GM13977 (cell line): ENCODE measurements at regions not wholly inside any gene's neighbourhood (a gene's known extent, or its start where the extent isn't known, plus 50 kb on each side); places are given as distances from the start of the nearest gene placed in this dataset.
"Not testable (repeated sequence)": the region's sequence is repeated elsewhere in the genome, so short reads cannot be mapped to it uniquely, and the experiment has no call there.

Source experiments
- DNase-seq: peaks from one replicate; pipeline ENCODE4 v3.0.0; 2012; ENCODE audit warnings: low spot score
- in situ Hi-C: fragments of 300-500 bp; cut with MboI; formaldehyde crosslinking; loops from one replicate; pipeline ENCODE4 v1.12.0; 2022; ENCODE audit warnings: low sequenced_read_pairs, low pct_unique_long_range_greater_than_20kb, mixed read lengths, inconsistent platforms; ENCODE audit not compliant: unreplicated experiment

- in situ Hi-C loops, DNase-seq: not testable (repeated sequence)
Measured at GRCh38 chr2:111271647-111272304, 151.1 kb downstream of the BCL2L11 start.

- DNase-seq, in situ Hi-C loops: not testable (repeated sequence)
Measured at GRCh38 chr2:111273007-111273406, 152.3 kb downstream of the BCL2L11 start.

GRCh38 chr2:111275047-111275853 lies 154.5 kb downstream of the BCL2L11 start:
- DNase-seq, in situ Hi-C loops: not testable (repeated sequence)

GRCh38 chr2:111275854-111276171 lies 155.1 kb downstream of the BCL2L11 start:
- DNase-seq, in situ Hi-C loops: not testable (repeated sequence)

- DNase-seq, in situ Hi-C loops: not testable (repeated sequence)
Measured at GRCh38 chr2:111278133-111278532, 157.4 kb downstream of the BCL2L11 start.

GRCh38 chr2:111280709-111281286 lies 160.1 kb downstream of the BCL2L11 start:
- DNase-seq, in situ Hi-C loops: not testable (repeated sequence)

GRCh38 chr2:111282162-111282561 lies 161.4 kb downstream of the BCL2L11 start:
- in situ Hi-C loops, DNase-seq: not testable (repeated sequence)

- DNase-seq, in situ Hi-C loops: not testable (repeated sequence)
Measured at GRCh38 chr2:111287646-111288568, 167.2 kb downstream of the BCL2L11 start.

- in situ Hi-C loops, DNase-seq: not testable (repeated sequence)
Measured at GRCh38 chr2:111290370-111290769, 169.7 kb downstream of the BCL2L11 start.

GRCh38 chr2:111291566-111291965 lies 170.9 kb downstream of the BCL2L11 start:
- in situ Hi-C loops, DNase-seq: not testable (repeated sequence)

GRCh38 chr2:111292232-111292968 lies 171.7 kb downstream of the BCL2L11 start:
- in situ Hi-C loops, DNase-seq: not testable (repeated sequence)

GRCh38 chr2:111294699-111295098 lies 174.0 kb downstream of the BCL2L11 start:
- DNase-seq, in situ Hi-C loops: not testable (repeated sequence)

GRCh38 chr2:111296122-111296804 lies 175.5 kb downstream of the BCL2L11 start:
- in situ Hi-C loops, DNase-seq: not testable (repeated sequence)

GRCh38 chr2:111297128-111297527 lies 176.4 kb downstream of the BCL2L11 start:
- in situ Hi-C loops, DNase-seq: not testable (repeated sequence)

- in situ Hi-C loops, DNase-seq: not testable (repeated sequence)
Measured at GRCh38 chr2:111298927-111299326, 178.2 kb downstream of the BCL2L11 start.

GRCh38 chr2:111299635-111300034 lies 178.9 kb downstream of the BCL2L11 start:
- DNase-seq, in situ Hi-C loops: not testable (repeated sequence)
